ENCODE measurements at regions not wholly inside any gene's neighbourhood (a gene's known extent, or its start where the extent isn't known, plus 50 kb on each side); places are given as distances from the start of the nearest gene placed in this dataset.

DNA sequence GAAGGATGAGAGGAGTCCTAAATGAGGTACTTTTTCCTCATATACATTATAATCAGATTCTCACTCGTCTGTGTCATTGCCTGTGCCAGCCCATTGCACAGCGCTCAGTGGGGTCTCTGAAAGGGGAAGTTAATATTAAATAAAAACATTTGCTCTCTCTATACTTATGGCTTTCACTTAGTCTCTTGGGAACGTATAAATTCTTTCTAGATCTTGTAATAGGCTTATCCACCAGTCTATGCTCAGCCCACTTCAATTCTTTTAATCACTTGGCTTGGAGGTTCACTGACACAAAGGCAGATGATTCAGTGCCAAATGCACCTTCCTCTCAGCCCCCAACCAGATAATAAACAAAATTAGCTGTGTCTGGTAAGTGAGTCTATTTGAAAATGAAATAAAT lies 164.3 kb upstream of the OGFRL1 start:
- Mint-ChIP-seq H3K9me3 (peaks cover 8% of the 10 kb centered on the region), H3K27me3 (peaks cover 5% of the 10 kb centered on the region), H3K27ac (no peak overlapping the region), H3K4me3 (no peak overlapping the region), H3K36me3 (ENCODE audit: low read depth) (no peaks in the 10 kb centered on the region), H3K4me1 (ENCODE audit: low read depth) (no peaks in the 10 kb centered on the region)

GRCh38 chr6:71125216-71125615 lies 163.4 kb upstream of the OGFRL1 start:
- Mint-ChIP-seq H3K36me3 (ENCODE audit: low read depth) (no peaks in the 10 kb centered on the region), H3K27me3 (peaks cover 5% of the 10 kb centered on the region), H3K9me3 (peaks cover 7% of the 10 kb centered on the region), H3K27ac (no peak overlapping the region), H3K4me3 (no peak overlapping the region), H3K4me1 (ENCODE audit: low read depth) (no peaks in the 10 kb centered on the region)

DNA sequence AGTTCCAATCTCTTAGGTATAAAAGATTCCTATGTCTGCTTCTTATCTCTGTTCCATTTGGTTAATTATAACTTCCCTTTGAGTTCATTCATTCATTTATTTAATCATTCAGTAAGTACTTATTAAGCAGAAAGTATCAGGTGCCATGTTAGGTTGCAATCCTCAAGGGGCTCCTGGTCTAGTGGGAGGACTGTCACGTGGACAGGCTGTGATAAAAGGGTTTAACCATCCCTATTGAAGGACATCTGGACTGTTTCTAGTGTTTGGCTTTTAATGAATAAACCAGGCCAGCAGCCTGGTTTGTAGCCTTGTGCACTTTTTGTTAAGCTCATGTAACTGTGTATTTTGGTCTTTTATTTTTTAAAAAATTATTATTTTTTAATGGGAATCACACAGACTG lies 162.1 kb upstream of the OGFRL1 start:
- no peak overlapping the region for H3K27ac Mint-ChIP-seq
- no peaks in the 10 kb centered on the region for H3K36me3 Mint-ChIP-seq (ENCODE audit: low read depth)
- H3K4me3 Mint-ChIP-seq, result no peak overlapping the region
- peaks cover 7% of the 10 kb centered on the region for H3K9me3 Mint-ChIP-seq
- H3K27me3 Mint-ChIP-seq, result peaks cover 9% of the 10 kb centered on the region
- no peaks in the 10 kb centered on the region for H3K4me1 Mint-ChIP-seq (ENCODE audit: low read depth)

GRCh38 chr6:71127374-71127773 lies 161.2 kb upstream of the OGFRL1 start:
- Mint-ChIP-seq H3K4me1 (ENCODE audit: low read depth) (no peaks in the 10 kb centered on the region), H3K4me3 (no peak overlapping the region), H3K36me3 (ENCODE audit: low read depth) (no peaks in the 10 kb centered on the region), H3K27ac (no peak overlapping the region), H3K27me3 (peaks cover 9% of the 10 kb centered on the region), H3K9me3 (peaks cover 7% of the 10 kb centered on the region)

GRCh38 chr6:71130277-71130676 lies 158.3 kb upstream of the OGFRL1 start:
- H3K27ac Mint-ChIP-seq, result no peak overlapping the region
- H3K4me3 Mint-ChIP-seq, result no peak overlapping the region
- no peaks in the 10 kb centered on the region for H3K36me3 Mint-ChIP-seq (ENCODE audit: low read depth)
- no peaks in the 10 kb centered on the region for H3K4me1 Mint-ChIP-seq (ENCODE audit: low read depth)
- peaks cover 7% of the 10 kb centered on the region for H3K9me3 Mint-ChIP-seq
- H3K27me3 Mint-ChIP-seq, result peaks cover 18% of the 10 kb centered on the region

- Mint-ChIP-seq H3K27ac (no peak overlapping the region), H3K4me1 (ENCODE audit: low read depth) (no peaks in the 10 kb centered on the region), H3K36me3 (ENCODE audit: low read depth) (no peaks in the 10 kb centered on the region), H3K9me3 (no peaks in the 10 kb centered on the region), H3K4me3 (no peak overlapping the region), H3K27me3 (peaks cover 27% of the 10 kb centered on the region)
These were observed 153.5 kb upstream of the OGFRL1 start for GRCh38 chr6:71134929-71135642.

DNA sequence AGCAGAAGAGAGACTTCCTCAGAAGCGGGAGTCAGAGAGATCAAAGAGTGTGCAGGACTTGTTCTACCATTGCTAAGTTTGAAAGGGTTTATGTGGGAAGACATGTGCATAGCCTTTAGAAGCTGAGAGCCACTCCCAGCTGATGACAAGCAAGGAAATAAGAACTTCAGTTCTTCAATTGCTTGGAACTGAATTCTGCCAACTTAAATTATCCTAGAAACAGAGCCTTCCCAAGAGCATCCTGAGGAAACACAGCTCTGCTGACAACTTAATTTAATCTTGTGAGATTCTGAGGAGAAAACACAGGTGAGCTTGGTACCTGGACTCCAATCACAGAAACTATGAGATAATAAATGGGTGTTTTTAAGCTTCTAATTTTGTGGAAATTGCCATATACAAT lies 150.6 kb upstream of the OGFRL1 start:
- H3K9me3 Mint-ChIP-seq, result no peaks in the 10 kb centered on the region
- H3K4me1 Mint-ChIP-seq (ENCODE audit: low read depth), result no peaks in the 10 kb centered on the region
- H3K27ac Mint-ChIP-seq, result no peak overlapping the region
- H3K4me3 Mint-ChIP-seq, result no peak overlapping the region
- no peaks in the 10 kb centered on the region for H3K36me3 Mint-ChIP-seq (ENCODE audit: low read depth)
- peaks cover 24% of the 10 kb centered on the region for H3K27me3 Mint-ChIP-seq

DNA sequence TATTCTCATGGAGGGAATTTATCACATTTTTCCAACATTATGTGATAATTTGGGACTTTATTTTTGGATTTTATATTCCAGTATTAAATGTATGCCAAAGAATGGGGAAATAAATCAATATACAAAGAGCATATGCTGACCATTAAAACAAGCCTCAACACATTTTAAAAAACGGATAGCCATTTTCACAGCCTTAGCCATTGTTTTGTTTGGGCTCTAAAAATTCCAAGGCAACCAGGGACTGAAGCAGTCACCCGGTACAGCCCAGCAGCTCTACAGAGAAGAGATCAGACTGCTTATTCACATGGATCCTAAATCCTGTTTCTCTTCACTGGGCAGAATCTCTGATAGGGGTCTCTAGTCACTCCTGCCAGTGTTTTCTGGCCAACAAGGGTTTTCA lies 150.2 kb upstream of the OGFRL1 start:
- Mint-ChIP-seq H3K36me3 (ENCODE audit: low read depth) (no peaks in the 10 kb centered on the region), H3K27me3 (peaks cover 23% of the 10 kb centered on the region), H3K4me3 (no peak overlapping the region), H3K4me1 (ENCODE audit: low read depth) (no peaks in the 10 kb centered on the region), H3K9me3 (no peaks in the 10 kb centered on the region), H3K27ac (no peak overlapping the region)

GRCh38 chr6:71139249-71139648 lies 149.4 kb upstream of the OGFRL1 start:
- no peaks in the 10 kb centered on the region for H3K9me3 Mint-ChIP-seq
- H3K36me3 Mint-ChIP-seq (ENCODE audit: low read depth), result no peaks in the 10 kb centered on the region
- no peaks in the 10 kb centered on the region for H3K4me1 Mint-ChIP-seq (ENCODE audit: low read depth)
- peaks cover 14% of the 10 kb centered on the region for H3K27me3 Mint-ChIP-seq
- H3K27ac Mint-ChIP-seq, result no peak overlapping the region
- no peak overlapping the region for H3K4me3 Mint-ChIP-seq

DNA sequence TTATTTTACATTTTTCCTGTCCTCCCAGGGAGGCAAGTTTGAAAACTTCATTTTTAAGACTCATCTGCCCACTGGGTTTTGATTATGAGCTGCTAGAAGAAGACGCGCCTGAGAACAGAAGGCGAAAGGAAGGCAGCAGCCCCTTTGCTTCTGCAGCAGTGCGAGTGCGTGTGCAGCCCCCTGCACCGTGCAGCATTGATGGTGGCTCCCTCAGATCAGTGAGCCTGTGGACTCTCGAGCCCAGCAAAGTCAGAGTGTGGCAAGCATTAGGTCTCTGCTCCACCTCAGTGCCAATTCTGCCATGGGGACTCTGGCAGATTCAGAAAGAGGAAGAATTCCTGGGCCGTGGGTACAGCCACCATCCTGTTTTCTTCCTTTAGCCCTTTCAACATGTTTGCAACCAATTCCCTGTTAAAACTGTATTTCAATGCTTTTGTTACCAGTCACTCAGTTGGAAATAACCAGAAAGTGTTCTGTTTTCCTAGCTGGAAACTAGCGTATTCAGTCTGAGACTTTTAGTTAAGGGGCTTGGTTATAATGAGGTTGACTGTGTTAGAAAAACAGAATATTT lies 134.8 kb upstream of the OGFRL1 start:
- no peaks in the 10 kb centered on the region for H3K9me3 Mint-ChIP-seq
- no peak overlapping the region for H3K4me3 Mint-ChIP-seq
- no peaks in the 10 kb centered on the region for H3K4me1 Mint-ChIP-seq (ENCODE audit: low read depth)
- no peaks in the 10 kb centered on the region for H3K36me3 Mint-ChIP-seq (ENCODE audit: low read depth)
- H3K27me3 Mint-ChIP-seq, result peaks cover 8% of the 10 kb centered on the region
- no peak overlapping the region for H3K27ac Mint-ChIP-seq

DNA sequence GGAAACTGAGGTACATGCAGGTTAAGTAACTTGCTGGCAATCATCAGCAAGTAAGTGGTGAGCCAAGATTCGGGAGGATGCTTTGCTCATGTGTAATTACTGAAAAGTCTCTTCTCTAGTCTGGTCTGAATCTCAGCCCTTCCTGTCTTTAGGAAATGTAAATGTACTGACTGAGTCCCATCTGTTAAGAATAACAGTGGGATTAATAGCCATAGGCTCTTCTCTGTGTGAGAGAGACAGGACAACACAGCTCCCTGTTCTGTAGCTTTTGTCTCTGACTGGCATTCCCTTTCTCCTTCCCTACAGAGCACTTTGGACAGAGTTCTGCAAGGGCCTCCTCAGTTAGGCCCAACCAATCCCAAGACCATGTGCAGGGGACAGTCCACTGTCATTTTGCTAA lies 131.3 kb upstream of the OGFRL1 start:
- Mint-ChIP-seq H3K4me1 (ENCODE audit: low read depth) (no peaks in the 10 kb centered on the region), H3K27me3 (peaks cover 8% of the 10 kb centered on the region), H3K9me3 (no peaks in the 10 kb centered on the region), H3K27ac (no peak overlapping the region), H3K36me3 (ENCODE audit: low read depth) (no peaks in the 10 kb centered on the region), H3K4me3 (no peak overlapping the region)

GRCh38 chr6:71164890-71165289 lies 123.7 kb upstream of the OGFRL1 start:
- Mint-ChIP-seq H3K9me3 (no peaks in the 10 kb centered on the region), H3K4me1 (ENCODE audit: low read depth) (no peaks in the 10 kb centered on the region), H3K4me3 (no peak overlapping the region), H3K36me3 (ENCODE audit: low read depth) (no peaks in the 10 kb centered on the region), H3K27me3 (peaks cover 5% of the 10 kb centered on the region), H3K27ac (no peak overlapping the region)

- Mint-ChIP-seq H3K4me1 (ENCODE audit: low read depth) (no peaks in the 10 kb centered on the region), H3K27me3 (peaks cover 5% of the 10 kb centered on the region), H3K4me3 (no peak overlapping the region), H3K9me3 (no peaks in the 10 kb centered on the region), H3K27ac (no peak overlapping the region), H3K36me3 (ENCODE audit: low read depth) (no peaks in the 10 kb centered on the region)
These were observed 120.3 kb upstream of the OGFRL1 start for GRCh38 chr6:71168233-71168765.

DNA sequence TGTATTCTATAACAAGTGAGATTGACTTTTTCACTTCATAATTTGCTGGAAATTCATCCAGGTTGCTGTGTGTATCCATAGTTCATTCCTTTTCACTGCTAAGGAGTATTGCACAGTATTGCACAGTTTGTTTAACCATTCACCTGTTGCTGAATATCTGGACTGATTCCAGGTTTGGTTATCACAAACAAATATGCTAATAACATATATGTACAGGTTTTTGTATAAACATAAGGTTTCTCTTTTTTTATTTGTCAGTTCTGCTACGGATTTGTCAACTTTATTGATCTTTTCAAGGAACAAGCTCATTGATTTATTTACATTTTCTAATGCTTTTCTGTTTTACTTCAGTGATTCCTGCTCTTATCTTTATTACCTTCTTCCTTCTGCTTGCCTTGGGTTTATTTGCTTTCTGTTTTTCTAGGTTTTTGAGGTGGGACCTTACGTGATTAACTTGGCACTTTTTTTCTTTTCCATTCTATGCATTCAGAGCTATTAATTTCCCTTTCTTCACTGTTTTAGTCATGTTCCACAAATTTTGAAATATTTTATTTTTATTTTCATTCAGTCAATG lies 117.0 kb upstream of the OGFRL1 start:
- no peaks in the 10 kb centered on the region for H3K36me3 Mint-ChIP-seq (ENCODE audit: low read depth)
- H3K27ac Mint-ChIP-seq, result no peak overlapping the region
- peaks cover 16% of the 10 kb centered on the region for H3K27me3 Mint-ChIP-seq
- H3K4me1 Mint-ChIP-seq (ENCODE audit: low read depth), result no peaks in the 10 kb centered on the region
- H3K4me3 Mint-ChIP-seq, result no peak overlapping the region
- H3K9me3 Mint-ChIP-seq, result no peaks in the 10 kb centered on the region

DNA sequence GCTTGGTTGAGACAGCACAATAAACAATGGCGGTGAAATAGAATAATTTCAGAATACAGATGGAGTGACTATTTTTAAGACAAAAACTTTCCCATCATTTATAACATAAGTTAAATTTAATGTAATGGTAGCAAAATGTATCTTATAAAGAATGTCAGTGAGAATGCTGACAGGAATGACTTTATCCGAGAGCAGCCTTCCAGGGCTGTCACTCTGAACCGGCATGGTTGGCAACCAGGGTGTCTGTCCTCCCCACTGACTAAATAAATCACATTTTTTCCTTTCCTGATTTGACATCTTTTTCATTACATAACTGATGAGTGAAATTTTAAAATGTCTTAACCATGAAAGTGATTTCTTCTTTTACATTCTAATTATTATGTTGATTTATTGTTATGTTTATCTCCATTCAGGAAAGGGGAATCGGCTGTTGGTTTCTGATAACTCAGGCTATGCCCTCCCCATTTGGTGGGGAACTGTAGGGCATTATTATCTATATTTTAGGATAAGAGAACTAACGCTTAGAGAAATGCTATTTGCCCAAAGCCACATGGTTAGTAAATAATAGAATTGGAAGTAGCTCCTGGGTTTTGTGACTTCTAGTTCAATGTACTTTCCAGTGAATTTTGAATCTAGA lies 109.2 kb upstream of the OGFRL1 start:
- no peak overlapping the region for H3K4me3 Mint-ChIP-seq
- no peaks in the 10 kb centered on the region for H3K9me3 Mint-ChIP-seq
- H3K4me1 Mint-ChIP-seq (ENCODE audit: low read depth), result no peaks in the 10 kb centered on the region
- no peak overlapping the region for H3K27ac Mint-ChIP-seq
- no peaks in the 10 kb centered on the region for H3K36me3 Mint-ChIP-seq (ENCODE audit: low read depth)
- peaks cover 45% of the 10 kb centered on the region for H3K27me3 Mint-ChIP-seq

All from stimulated activated naive CD8-positive, alpha-beta T cell treated with anti-CD3 and anti-CD28 coated beads, Interleukin-15, Interleukin-2, amounts not matched to agents 100 ng/mL and 50 ng/mL, for 24 hours (primary cell).